HG03520 (cell line): ENCODE measurements at regions not wholly inside any gene's neighbourhood (a gene's known extent, or its start where the extent isn't known, plus 50 kb on each side); places are given as distances from the start of the nearest gene placed in this dataset.
A peak's percentile ranks its signal among the peaks of the same experiment; 100 is the strongest.
"Not testable (repeated sequence)": the region's sequence is repeated elsewhere in the genome, so short reads cannot be mapped to it uniquely, and the experiment has no call there.

Experiments used
- ATAC-seq: cut with Tn5 transposase; IDR thresholded peaks from one replicate; pipeline ENCODE4 v1.9.1; 2021; ENCODE audit warnings: mild to moderate bottlenecking, moderate library complexity; ENCODE audit not compliant: unreplicated experiment

- no peak for ATAC-seq
These were observed 154.1 kb downstream of the ZNF664 start for GRCh38 chr12:124126950-124127655.

GRCh38 chr12:124129132-124129531, 156.1 kb downstream of the ZNF664 start:
- ATAC-seq = no peak

GRCh38 chr12:124130691-124131591, 157.9 kb downstream of the ZNF664 start:
- ATAC-seq = peak; percentile 75

GRCh38 chr12:124131659-124132058, 158.6 kb downstream of the ZNF664 start:
- no peak for ATAC-seq

- ATAC-seq = no peak
These were observed 159.5 kb downstream of the ZNF664 start for GRCh38 chr12:124132530-124132929.

GRCh38 chr12:124136796-124137195, 158.1 kb upstream of the RFLNA start:
- no peak for ATAC-seq

GRCh38 chr12:124140944-124141486, 153.9 kb upstream of the RFLNA start:
- ATAC-seq = no peak

- not testable (repeated sequence) for ATAC-seq
These were observed 153.3 kb upstream of the RFLNA start for GRCh38 chr12:124141611-124142010.

GRCh38 chr12:124142395-124143035, 152.4 kb upstream of the RFLNA start:
- no peak for ATAC-seq

GRCh38 chr12:124143726-124144125, 151.2 kb upstream of the RFLNA start:
- no peak for ATAC-seq

- ATAC-seq = no peak
These were observed 150.2 kb upstream of the RFLNA start for GRCh38 chr12:124144531-124145194.

- ATAC-seq = no peak
These were observed 147.9 kb upstream of the RFLNA start for GRCh38 chr12:124147027-124147426.

GRCh38 chr12:124147575-124147974, 147.3 kb upstream of the RFLNA start:
- peak; percentile 63 for ATAC-seq

- ATAC-seq = no peak
These were observed 146.2 kb upstream of the RFLNA start for GRCh38 chr12:124148481-124149273.

- no peak for ATAC-seq
These were observed 145.6 kb upstream of the RFLNA start for GRCh38 chr12:124149287-124149686.

- ATAC-seq = no peak
These were observed 144.7 kb upstream of the RFLNA start for GRCh38 chr12:124150168-124150567.

GRCh38 chr12:124151583-124151982, 143.3 kb upstream of the RFLNA start:
- no peak for ATAC-seq

GRCh38 chr12:124152731-124153130, 142.2 kb upstream of the RFLNA start:
- no peak for ATAC-seq

- no peak for ATAC-seq
These were observed 141.5 kb upstream of the RFLNA start for GRCh38 chr12:124153392-124153791.

- no peak for ATAC-seq
These were observed 137.5 kb upstream of the RFLNA start for GRCh38 chr12:124157406-124157805.
